Gastroesophageal sphincter (tissue), 4 donors: ENCODE measurements at regions not wholly inside any gene's neighbourhood (a gene's known extent, or its start where the extent isn't known, plus 50 kb on each side); places are given as distances from the start of the nearest gene placed in this dataset.

Experiments
- ATAC-seq: fragments of 150-250 bp; one replicate; pipeline ENCODE4 v1.9.1; 2016; ENCODE audit warnings: mild to moderate bottlenecking, moderate library complexity
- H3K27ac ChIP-seq, 4 donors: fragments of 200-600 bp; sonication (generic) in 3 of 4; 1 replicate in 3 of 4; 2 replicates in 1 of 4; pipeline ENCODE4 v1.5.1; 2016 to 2019
- H3K27me3 ChIP-seq: fragments of 200-600 bp; sonication (generic); one replicate; pipeline ENCODE4 v1.5.1; 2019
- H3K36me3 ChIP-seq, 2 donors: fragments of 200-600 bp; sonication (generic); one replicate each; pipeline ENCODE4 v1.5.1; 2019; ENCODE audit warnings: control low read depth in 1 of 2
- H3K4me1 ChIP-seq, 3 donors: fragments of 200-600 bp; sonication (generic); 1 replicate in 2 of 3; 2 replicates in 1 of 3; pipeline ENCODE4 v1.5.1; 2016 to 2019; ENCODE audit warnings: control low read depth in 2 of 3
- H3K4me3 ChIP-seq, 2 donors: fragments of 200-600 bp; sonication (generic); one replicate each; pipeline ENCODE4 v1.5.1; 2019; ENCODE audit warnings: mild to moderate bottlenecking in 1 of 2, moderate library complexity in 1 of 2
- H3K9me3 ChIP-seq, 3 donors: fragments of 200-600 bp; sonication (generic); one replicate each; pipeline ENCODE4 v1.5.1; 2017 to 2019; ENCODE audit warnings: control low read depth in 2 of 3
- EP300 ChIP-seq: sonication (generic); formaldehyde crosslinking; IDR thresholded peaks from one replicate; pipeline ENCODE4 v1.6.1; 2017; ENCODE audit warnings: antibody characterized with exemption, mild to moderate bottlenecking
- POLR2A ChIP-seq, 2 donors: fragments of 450-650 bp; IDR thresholded peaks; one replicate each; pipeline ENCODE4 v1.6.1; 2017; ENCODE audit warnings: antibody characterized with exemption in 2 of 2, mild to moderate bottlenecking in 2 of 2, moderate library complexity in 1 of 2
- POLR2AphosphoS5 ChIP-seq: sonication (generic); formaldehyde crosslinking; IDR thresholded peaks from one replicate; pipeline ENCODE4 v1.6.1; 2017; ENCODE audit warnings: antibody characterized with exemption
- WGBS, 2 donors: methylation state at CpG; one replicate each; pipeline ENCODE4 v1.1.5; 2018; ENCODE audit warnings: low coverage in 1 of 2; 5-methylcytosine and 5-hydroxymethylcytosine counted together
- TF ChIP-seq, protein P1 (sequence below), 4 experiments: fragments of 200-600 bp in 2 of 4; fragments of 450-650 bp in 2 of 4; sonication (generic) in 1 of 4; IDR thresholded peaks; one replicate each; pipeline ENCODE4 v1.5.1; 2017 to 2019; ENCODE audit warnings: antibody characterized with exemption in 4 of 4, mild to moderate bottlenecking in 2 of 4, moderate library complexity in 2 of 4

DNA sequence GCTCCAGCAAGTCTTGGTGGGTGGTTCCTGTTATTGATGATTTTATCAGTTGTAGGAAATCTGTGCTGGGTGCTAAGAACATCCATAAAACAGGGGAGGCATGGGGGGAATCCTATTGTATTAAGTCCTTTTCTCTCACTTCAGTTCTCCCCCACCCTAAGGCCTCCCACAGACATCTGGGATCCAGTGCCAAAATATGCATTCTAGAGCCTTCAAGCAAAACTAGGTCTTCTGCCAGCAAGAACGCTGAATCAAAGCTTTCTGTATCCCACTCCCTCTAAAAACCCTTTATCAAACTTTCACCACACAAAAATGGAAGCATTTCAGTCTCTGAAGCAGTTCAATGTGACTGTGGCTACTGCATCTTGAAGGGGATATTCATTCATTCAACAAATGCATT, 281.9 kb downstream of the GAS1 start:
- Histone ChIP-seq H3K9me3 (peaks cover 0 to 7% (median 0%) of the 10 kb centered on the region in 3 donors), H3K36me3 (no peaks in the 10 kb centered on the region), H3K27ac (no peak overlapping the region), H3K27me3 (no peaks in the 10 kb centered on the region), H3K4me3 (no peak overlapping the region), H3K4me1 (no peaks in the 10 kb centered on the region)
- ATAC-seq: no peak
- WGBS, 2 donors: 35% methylated on average over 1 of the region's 1 CpG; no CpG with 5 or more reads in 1 of the 2 donors
- TF ChIP-seq, protein P1, sequence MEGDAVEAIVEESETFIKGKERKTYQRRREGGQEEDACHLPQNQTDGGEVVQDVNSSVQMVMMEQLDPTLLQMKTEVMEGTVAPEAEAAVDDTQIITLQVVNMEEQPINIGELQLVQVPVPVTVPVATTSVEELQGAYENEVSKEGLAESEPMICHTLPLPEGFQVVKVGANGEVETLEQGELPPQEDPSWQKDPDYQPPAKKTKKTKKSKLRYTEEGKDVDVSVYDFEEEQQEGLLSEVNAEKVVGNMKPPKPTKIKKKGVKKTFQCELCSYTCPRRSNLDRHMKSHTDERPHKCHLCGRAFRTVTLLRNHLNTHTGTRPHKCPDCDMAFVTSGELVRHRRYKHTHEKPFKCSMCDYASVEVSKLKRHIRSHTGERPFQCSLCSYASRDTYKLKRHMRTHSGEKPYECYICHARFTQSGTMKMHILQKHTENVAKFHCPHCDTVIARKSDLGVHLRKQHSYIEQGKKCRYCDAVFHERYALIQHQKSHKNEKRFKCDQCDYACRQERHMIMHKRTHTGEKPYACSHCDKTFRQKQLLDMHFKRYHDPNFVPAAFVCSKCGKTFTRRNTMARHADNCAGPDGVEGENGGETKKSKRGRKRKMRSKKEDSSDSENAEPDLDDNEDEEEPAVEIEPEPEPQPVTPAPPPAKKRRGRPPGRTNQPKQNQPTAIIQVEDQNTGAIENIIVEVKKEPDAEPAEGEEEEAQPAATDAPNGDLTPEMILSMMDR (IDR thresholded peaks at IDR 0.05): no peak
- TF ChIP-seq POLR2A (IDR thresholded peaks at IDR 0.05): no peak
- no peak for TF ChIP-seq POLR2AphosphoS5
- no peak for TF ChIP-seq EP300

DNA sequence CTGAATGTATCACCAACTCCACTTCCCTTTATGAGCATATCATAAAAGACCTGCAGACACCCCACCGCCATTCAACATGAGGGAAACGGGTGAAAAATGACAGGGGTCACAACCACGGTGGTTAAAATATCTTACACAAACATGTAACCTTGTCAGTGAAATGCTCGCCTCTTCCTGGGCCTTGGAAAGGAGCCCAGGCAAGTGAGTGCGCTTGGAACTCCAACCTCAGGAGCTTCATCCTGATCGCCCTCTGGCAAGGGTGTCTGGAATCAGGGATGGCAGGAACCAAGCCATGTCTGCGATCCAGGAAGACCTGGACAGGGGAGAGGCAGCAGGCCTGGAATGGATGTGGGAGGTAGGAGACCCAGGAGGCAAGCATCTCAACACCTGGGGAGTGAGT, 282.7 kb downstream of the GAS1 start:
- TF ChIP-seq POLR2A (IDR thresholded peaks at IDR 0.05) (no peak), EP300 (no peak), POLR2AphosphoS5 (no peak)
- TF ChIP-seq, protein P1 (IDR thresholded peaks at IDR 0.05): no peak
- WGBS, 2 donors: 73 to 84% methylated on average over 6 to 7 of the region's 7 CpGs
- no peak overlapping the region for H3K27ac ChIP-seq
- H3K4me1 ChIP-seq: no peaks in the 10 kb centered on the region
- H3K4me3 ChIP-seq: no peak overlapping the region
- no peaks in the 10 kb centered on the region for H3K27me3 ChIP-seq
- no peaks in the 10 kb centered on the region for H3K9me3 ChIP-seq
- no peaks in the 10 kb centered on the region for H3K36me3 ChIP-seq
- no peak for ATAC-seq

DNA sequence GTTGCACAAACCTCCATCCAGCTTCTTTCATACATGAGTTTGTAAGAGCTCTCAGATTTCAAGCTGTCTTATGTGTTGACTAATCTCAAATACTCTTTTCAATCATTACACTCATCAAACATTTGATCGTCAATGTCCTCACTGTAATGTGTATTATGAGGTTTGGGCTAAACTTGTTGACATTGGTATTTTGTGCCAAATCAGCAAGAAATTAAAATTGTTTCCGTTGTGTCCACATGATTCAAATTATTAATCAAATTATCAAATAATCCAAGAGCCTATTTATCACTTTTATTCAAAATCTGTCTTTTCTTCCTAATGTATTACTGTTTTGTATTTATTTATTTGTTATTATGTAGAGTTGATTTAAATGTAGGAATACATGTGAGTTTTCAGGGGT, 283.4 kb downstream of the GAS1 start:
- H3K27ac ChIP-seq: no peak overlapping the region
- H3K27me3 ChIP-seq: no peaks in the 10 kb centered on the region
- ATAC-seq: no peak
- no peak overlapping the region for H3K4me3 ChIP-seq
- no peaks in the 10 kb centered on the region for H3K4me1 ChIP-seq
- 78 to 100% methylated on average over 2 of the region's 2 CpGs for WGBS, 2 donors
- H3K9me3 ChIP-seq: no peaks in the 10 kb centered on the region
- H3K36me3 ChIP-seq: no peaks in the 10 kb centered on the region
- TF ChIP-seq POLR2A (IDR thresholded peaks at IDR 0.05) (no peak), EP300 (no peak), POLR2AphosphoS5 (no peak)
- TF ChIP-seq, protein P1 (IDR thresholded peaks at IDR 0.05): no peak

DNA sequence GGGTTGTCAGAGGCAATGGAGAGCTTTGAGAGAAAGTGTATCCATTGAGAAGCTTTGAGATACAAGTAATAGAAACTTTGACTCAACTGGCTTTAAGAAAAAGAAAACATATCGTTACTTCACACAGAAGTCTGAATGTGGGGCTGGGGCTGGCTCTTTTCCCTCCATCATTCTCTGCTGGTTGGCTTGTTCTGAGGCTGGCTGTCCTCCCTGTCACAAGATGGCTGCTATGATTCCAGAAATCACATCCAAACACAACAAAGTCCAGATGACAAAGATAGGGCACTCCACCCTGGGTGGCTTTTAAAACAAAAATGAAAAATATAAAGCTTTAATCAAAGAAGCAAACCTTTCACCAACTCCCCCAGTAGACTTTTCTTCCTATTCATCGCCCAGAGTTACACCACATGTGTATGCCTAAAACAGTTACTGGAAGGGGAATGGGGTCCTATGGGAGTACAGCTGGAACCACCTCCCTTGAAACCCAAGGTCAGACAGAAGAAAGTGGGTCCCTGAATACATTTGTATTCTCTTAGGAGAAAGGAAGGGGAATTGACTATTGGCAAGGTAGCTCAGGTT, 284.3 kb downstream of the GAS1 start:
- H3K27me3 ChIP-seq: no peaks in the 10 kb centered on the region
- H3K4me1 ChIP-seq: no peaks in the 10 kb centered on the region
- TF ChIP-seq POLR2A (IDR thresholded peaks at IDR 0.05) (no peak), EP300 (no peak), POLR2AphosphoS5 (no peak)
- TF ChIP-seq, protein P1 (IDR thresholded peaks at IDR 0.05): no peak
- no peak overlapping the region for H3K4me3 ChIP-seq
- ATAC-seq: no peak
- no peaks in the 10 kb centered on the region for H3K9me3 ChIP-seq
- 67 to 86% methylated on average over 1 to 2 of the region's 2 CpGs for WGBS, 2 donors
- H3K27ac ChIP-seq: no peak overlapping the region
- H3K36me3 ChIP-seq: no peaks in the 10 kb centered on the region

DNA sequence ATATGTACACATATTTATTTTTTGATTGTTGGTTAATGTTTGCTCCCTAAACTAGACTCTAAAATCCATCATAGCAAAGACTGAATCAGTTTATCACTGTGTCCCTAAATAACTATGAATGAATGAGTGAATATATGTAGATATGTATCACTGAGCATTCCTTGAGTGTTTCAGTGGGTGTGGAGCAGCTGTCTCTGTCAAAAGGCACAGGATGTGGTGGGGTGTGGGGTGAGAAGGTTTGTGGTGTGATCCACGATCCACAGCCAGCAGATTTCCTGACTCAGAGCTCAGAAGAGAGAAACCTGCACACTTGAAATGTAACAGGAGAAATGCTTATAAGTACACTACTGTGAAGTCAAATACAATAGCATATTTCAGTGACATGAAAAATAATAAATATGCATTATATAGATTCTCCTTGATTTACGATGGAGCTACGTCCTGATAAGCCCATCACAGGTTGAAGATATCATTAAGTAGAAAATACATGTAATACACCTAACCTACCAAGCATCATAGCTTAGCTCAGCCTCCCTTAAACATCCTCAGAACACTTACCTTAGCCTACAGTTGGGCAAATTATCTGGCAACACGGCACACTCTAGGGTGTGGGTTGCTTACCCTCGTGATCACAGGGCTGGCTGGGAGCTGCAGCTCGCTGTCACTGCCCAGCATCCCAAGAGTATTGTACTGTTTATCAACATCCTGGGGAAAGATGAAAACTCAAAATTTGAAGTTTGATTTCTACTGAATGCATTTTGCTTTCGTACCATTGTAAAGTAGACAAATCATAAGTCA, 287.0 kb downstream of the GAS1 start:
- no peak for ATAC-seq
- H3K9me3 ChIP-seq: no peaks in the 10 kb centered on the region

More for the DNA sequence above, 287.0 kb downstream of the GAS1 start:
- no peaks in the 10 kb centered on the region for H3K27me3 ChIP-seq
- 74 to 76% methylated on average over 3 to 7 of the region's 7 CpGs for WGBS, 2 donors
- TF ChIP-seq EP300: no peak
- no peaks in the 10 kb centered on the region for H3K36me3 ChIP-seq
- H3K4me3 ChIP-seq: no peak overlapping the region
- H3K4me1 ChIP-seq: no peaks in the 10 kb centered on the region
- no peak overlapping the region for H3K27ac ChIP-seq
